Transverse colon (tissue), 4 donors: ENCODE measurements at regions not wholly inside any gene's neighbourhood (a gene's known extent, or its start where the extent isn't known, plus 50 kb on each side); places are given as distances from the start of the nearest gene placed in this dataset.

ENCODE experiments used
- DNase-seq: peaks from one replicate; pipeline ENCODE4 v3.0.0-alpha.2; 2019
- H3K27ac ChIP-seq, 4 donors: fragments of 200-600 bp; sonication (generic); 2 replicates each; pipeline ENCODE4 v1.5.1; 2016 to 2018; ENCODE audit warnings: inconsistent platforms in 4 of 4
- H3K27me3 ChIP-seq: fragments of 200-600 bp; sonication (generic); 2 replicates; pipeline ENCODE4 v1.5.1; 2017; ENCODE audit warnings: inconsistent platforms
- H3K36me3 ChIP-seq, 4 donors: fragments of 200-600 bp; sonication (generic); 2 replicates each; pipeline ENCODE4 v1.5.1; 2017 to 2019; ENCODE audit warnings: inconsistent platforms in 4 of 4
- H3K4me1 ChIP-seq, 4 donors: fragments of 200-600 bp; sonication (generic); 2 replicates each; pipeline ENCODE4 v1.5.1; 2017 to 2020; ENCODE audit warnings: inconsistent platforms in 4 of 4
- H3K4me3 ChIP-seq, 4 donors: fragments of 200-600 bp; sonication (generic); 1 replicate in 1 of 4; 2 replicates in 3 of 4; pipeline versions ENCODE4 v1.5.1 to v1.6.1; 2017 to 2019; ENCODE audit warnings: inconsistent platforms in 4 of 4
- H3K9me3 ChIP-seq, 2 donors: fragments of 200-600 bp; sonication (generic); 2 replicates each; pipeline ENCODE4 v1.5.1; 2017 to 2019; ENCODE audit warnings: inconsistent platforms in 2 of 2
- EP300 ChIP-seq: sonication (generic); formaldehyde crosslinking; IDR thresholded peaks from one replicate; pipeline ENCODE4 v1.6.1; 2017; ENCODE audit warnings: antibody characterized with exemption, low read depth
- POLR2A ChIP-seq: fragments of 450-650 bp; IDR thresholded peaks from one replicate; pipeline ENCODE4 v1.6.1; 2016; ENCODE audit warnings: antibody characterized with exemption, mild to moderate bottlenecking, moderate library complexity
- POLR2AphosphoS5 ChIP-seq, 3 donors: sonication (generic); formaldehyde crosslinking; IDR thresholded peaks; one replicate each; pipeline ENCODE4 v1.6.1; 2016; ENCODE audit warnings: antibody characterized with exemption in 3 of 3
- WGBS, 2 donors: methylation state at CpG; one replicate each; pipeline ENCODE4 v1.1.5; 2018; ENCODE audit warnings: low coverage in 1 of 2; 5-methylcytosine and 5-hydroxymethylcytosine counted together
- in situ Hi-C, 4 donors: fragments of 200-750 bp; cut with MboI; loops; one replicate each; pipeline versions ENCODE4 v1.15.0 to v1.15.1; 2017; ENCODE audit warnings: low sequenced_read_pairs in 3 of 4, low pct_ligation_motif_present in 1 of 4, low pct_unique_long_range_greater_than_20kb in 1 of 4
- intact Hi-C: fragments of 100-400 bp; cut with DNase I; formaldehyde crosslinking; loops from one replicate; pipeline ENCODE4 v1.15.1; 2023; ENCODE audit warnings: low total_unique reads
- TF ChIP-seq, protein P1 (sequence below), 5 experiments: fragments of 200-600 bp in 3 of 5; fragments of 450-650 bp in 2 of 5; sonication (generic) in 3 of 5; IDR thresholded peaks; 1 replicate in 2 of 5; 2 replicates in 3 of 5; pipeline ENCODE4 v1.5.1; 2016 to 2017; ENCODE audit warnings: antibody characterized with exemption in 5 of 5, inconsistent platforms in 3 of 5, mild to moderate bottlenecking in 2 of 5, moderate library complexity in 1 of 5

DNA sequence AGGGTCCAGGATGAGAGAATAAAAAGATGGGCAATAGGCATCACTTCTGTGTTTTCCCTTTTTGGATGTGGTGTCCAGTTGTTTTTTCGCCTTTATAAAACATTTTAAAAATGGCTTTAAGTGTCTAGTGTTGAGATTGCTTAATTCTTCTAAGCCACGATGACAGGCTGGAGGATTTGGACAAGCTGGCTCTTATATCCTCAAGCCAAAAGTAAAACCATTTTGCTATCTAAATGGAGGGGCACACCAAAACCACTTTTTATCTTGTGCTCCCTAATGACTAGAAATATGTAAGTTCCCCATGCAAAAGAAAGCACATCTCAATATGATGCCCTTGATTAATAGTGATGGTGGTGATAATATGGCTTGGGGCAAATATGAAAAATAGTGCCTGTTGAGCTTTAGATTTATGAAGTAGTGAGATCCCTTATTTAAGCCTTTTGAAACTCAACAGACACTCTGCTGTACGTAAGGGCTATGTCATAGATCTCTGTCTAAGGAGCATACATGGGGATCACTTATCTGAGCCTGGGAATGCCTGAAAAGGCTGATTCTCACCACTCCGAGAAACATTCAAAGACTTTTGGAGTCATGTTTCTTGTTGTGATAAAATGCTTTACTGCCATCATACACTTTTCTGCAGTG, 185.5 kb downstream of the KCNS3 start:
- H3K36me3 ChIP-seq: no peaks in the 10 kb centered on the region
- H3K27ac ChIP-seq: no peak overlapping the region
- no peaks in the 10 kb centered on the region for H3K27me3 ChIP-seq
- in situ Hi-C loops: no loop called here
- H3K9me3 ChIP-seq: no peaks in the 10 kb centered on the region
- WGBS, 2 donors: 56 to 66% methylated on average over 4 of the region's 4 CpGs
- H3K4me3 ChIP-seq: no peak overlapping the region
- peaks cover 0 to 12% (median 0%) of the 10 kb centered on the region in 4 donors for H3K4me1 ChIP-seq
- intact Hi-C loops: loop anchor here (1.0 kb wide), 1 partner anchor 33 kb away; no protein-coding TSS in a partner anchor
- TF ChIP-seq POLR2A (no peak), POLR2AphosphoS5 (IDR thresholded peaks at IDR 0.05) (no peak), EP300 (no peak)
- TF ChIP-seq, protein P1, sequence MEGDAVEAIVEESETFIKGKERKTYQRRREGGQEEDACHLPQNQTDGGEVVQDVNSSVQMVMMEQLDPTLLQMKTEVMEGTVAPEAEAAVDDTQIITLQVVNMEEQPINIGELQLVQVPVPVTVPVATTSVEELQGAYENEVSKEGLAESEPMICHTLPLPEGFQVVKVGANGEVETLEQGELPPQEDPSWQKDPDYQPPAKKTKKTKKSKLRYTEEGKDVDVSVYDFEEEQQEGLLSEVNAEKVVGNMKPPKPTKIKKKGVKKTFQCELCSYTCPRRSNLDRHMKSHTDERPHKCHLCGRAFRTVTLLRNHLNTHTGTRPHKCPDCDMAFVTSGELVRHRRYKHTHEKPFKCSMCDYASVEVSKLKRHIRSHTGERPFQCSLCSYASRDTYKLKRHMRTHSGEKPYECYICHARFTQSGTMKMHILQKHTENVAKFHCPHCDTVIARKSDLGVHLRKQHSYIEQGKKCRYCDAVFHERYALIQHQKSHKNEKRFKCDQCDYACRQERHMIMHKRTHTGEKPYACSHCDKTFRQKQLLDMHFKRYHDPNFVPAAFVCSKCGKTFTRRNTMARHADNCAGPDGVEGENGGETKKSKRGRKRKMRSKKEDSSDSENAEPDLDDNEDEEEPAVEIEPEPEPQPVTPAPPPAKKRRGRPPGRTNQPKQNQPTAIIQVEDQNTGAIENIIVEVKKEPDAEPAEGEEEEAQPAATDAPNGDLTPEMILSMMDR (IDR thresholded peaks at IDR 0.05): no peak
- DNase-seq: no peak

DNA sequence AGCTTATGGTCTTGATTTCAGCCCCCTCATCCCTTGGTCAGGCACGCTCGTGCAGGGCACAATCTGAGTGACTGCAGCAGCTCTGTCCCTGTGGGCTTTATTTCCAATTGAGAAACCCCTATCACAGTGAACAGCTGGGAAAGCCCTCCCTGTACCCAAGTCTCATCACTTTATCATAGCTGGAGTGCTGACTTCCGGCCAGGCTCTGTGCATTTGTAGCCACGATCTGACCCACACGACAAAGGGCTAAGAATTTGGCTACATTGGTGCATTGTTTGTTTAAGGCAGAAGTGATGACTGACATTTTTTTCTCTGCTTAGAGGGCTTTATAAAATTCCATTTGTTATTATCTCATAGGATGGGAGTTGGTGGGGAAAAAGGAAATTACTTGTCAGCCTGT, 184.4 kb downstream of the KCNS3 start:
- peaks cover 0 to 12% (median 0%) of the 10 kb centered on the region in 4 donors for H3K4me1 ChIP-seq
- no peak overlapping the region for H3K4me3 ChIP-seq
- no peak for DNase-seq
- no peaks in the 10 kb centered on the region for H3K36me3 ChIP-seq
- 50 to 58% methylated on average over 1 to 5 of the region's 5 CpGs for WGBS, 2 donors
- in situ Hi-C loops (no loop called here), intact Hi-C loops (loop anchor here (1.0 kb wide), 1 partner anchor 34 kb away; no protein-coding TSS in a partner anchor)
- no peaks in the 10 kb centered on the region for H3K27me3 ChIP-seq
- no peaks in the 10 kb centered on the region for H3K9me3 ChIP-seq
- no peak overlapping the region for H3K27ac ChIP-seq
- TF ChIP-seq EP300 (no peak), POLR2A (no peak)

DNA sequence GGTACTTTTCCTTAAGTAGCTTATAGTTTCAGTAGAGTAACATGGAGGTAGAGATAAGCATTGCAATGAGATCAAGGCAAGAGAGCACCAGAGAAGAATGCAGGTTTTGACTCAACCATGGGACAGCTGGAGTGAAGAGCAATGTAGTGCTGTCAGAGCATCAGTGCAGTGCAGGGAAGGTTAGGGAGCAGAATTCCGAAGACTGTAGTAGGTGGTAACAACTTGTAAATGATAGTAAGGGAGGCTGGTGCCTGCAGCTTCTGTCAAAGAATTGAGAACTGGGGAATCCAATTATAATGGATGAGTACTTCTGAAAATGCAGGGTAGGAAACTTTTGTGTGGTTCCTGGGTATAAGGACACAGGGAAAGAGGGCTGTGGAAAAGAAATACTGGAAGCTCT, 183.2 kb downstream of the KCNS3 start:
- H3K36me3 ChIP-seq: no peaks in the 10 kb centered on the region
- H3K27ac ChIP-seq: no peak overlapping the region
- no peaks in the 10 kb centered on the region for H3K27me3 ChIP-seq
- no peaks in the 10 kb centered on the region for H3K9me3 ChIP-seq
- DNase-seq: no peak
- in situ Hi-C loops: no loop called here
- H3K4me3 ChIP-seq: no peak overlapping the region
- 81 to 92% methylated on average over 1 of the region's 1 CpG for WGBS, 2 donors
- TF ChIP-seq, protein P1 (IDR thresholded peaks at IDR 0.05): no peak
- TF ChIP-seq POLR2A (no peak), EP300 (no peak), POLR2AphosphoS5 (IDR thresholded peaks at IDR 0.05) (no peak)
- intact Hi-C loops: no loop called here
- peaks cover 0 to 10% (median 0%) of the 10 kb centered on the region in 4 donors for H3K4me1 ChIP-seq

DNA sequence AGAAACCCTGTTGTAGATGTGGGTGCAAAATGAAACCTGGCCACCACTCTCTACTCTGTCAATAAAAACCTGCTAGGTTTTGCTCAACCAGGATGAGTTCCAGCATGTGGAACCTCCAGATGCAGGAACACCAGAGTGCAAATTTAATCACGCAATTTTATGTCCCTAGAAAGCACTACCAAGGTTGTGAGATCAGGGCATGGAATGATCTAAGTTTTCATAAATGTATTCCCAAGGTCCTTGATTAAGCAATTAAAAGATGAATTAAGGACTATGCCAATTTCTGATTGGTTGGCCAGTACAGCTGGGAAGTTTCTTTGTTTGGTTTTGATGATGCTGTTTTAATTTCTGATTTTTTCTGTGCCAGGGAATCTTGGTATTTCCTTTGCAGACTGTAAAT, 179.2 kb downstream of the KCNS3 start:
- Histone ChIP-seq H3K27me3 (no peaks in the 10 kb centered on the region), H3K36me3 (no peaks in the 10 kb centered on the region), H3K27ac (no peak overlapping the region), H3K9me3 (no peaks in the 10 kb centered on the region), H3K4me1 (no peaks in the 10 kb centered on the region), H3K4me3 (no peak overlapping the region)
- in situ Hi-C loops: no loop called here
- DNase-seq: no peak
- TF ChIP-seq, protein P1 (IDR thresholded peaks at IDR 0.05): no peak
- TF ChIP-seq POLR2A (no peak), EP300 (no peak), POLR2AphosphoS5 (IDR thresholded peaks at IDR 0.05) (no peak)
- 85% methylated on average over 1 of the region's 1 CpG; no CpG with 5 or more reads in 1 of the 2 donors for WGBS, 2 donors
- intact Hi-C loops: no loop called here

DNA sequence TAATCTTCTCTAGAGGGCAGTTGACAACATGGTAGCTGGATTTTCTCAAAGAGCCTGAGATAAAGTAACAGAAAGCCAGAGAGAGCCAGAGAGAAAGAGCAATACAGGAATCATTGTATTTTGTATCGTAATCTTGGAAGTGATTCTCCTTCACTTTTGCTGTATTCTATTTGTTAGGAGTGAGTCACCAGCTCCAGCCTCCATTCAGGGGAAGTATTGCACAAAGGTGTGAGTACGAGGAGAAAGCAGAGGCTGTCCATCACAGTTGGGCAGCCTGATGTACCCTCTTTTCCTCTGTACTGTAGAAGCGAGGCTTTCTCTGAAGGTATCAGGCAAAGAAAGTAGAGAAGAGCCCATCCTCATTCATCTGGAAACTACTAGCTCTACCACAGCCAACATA, 176.8 kb downstream of the KCNS3 start:
- no peaks in the 10 kb centered on the region for H3K4me1 ChIP-seq
- no peaks in the 10 kb centered on the region for H3K27me3 ChIP-seq
- no peaks in the 10 kb centered on the region for H3K9me3 ChIP-seq
- no peak overlapping the region for H3K4me3 ChIP-seq
- intact Hi-C loops (no loop called here), in situ Hi-C loops (no loop called here)
- no peak for DNase-seq
- H3K36me3 ChIP-seq: no peaks in the 10 kb centered on the region
- H3K27ac ChIP-seq: no peak overlapping the region
- TF ChIP-seq POLR2A (no peak), POLR2AphosphoS5 (IDR thresholded peaks at IDR 0.05) (no peak), EP300 (no peak)
- TF ChIP-seq, protein P1 (IDR thresholded peaks at IDR 0.05): no peak
- 81 to 92% methylated on average over 2 to 3 of the region's 3 CpGs for WGBS, 2 donors
